Sigmoid colon (tissue), 4 donors: ENCODE measurements at regions not wholly inside any gene's neighbourhood (a gene's known extent, or its start where the extent isn't known, plus 50 kb on each side); places are given as distances from the start of the nearest gene placed in this dataset.

ENCODE experiments used
- POLR2AphosphoS5 ChIP-seq, 4 donors: sonication (generic); formaldehyde crosslinking; IDR thresholded peaks; one replicate each; pipeline ENCODE4 v1.6.1; 2017; ENCODE audit warnings: antibody characterized with exemption in 4 of 4
- TF ChIP-seq, protein P1 (sequence below), 4 experiments: fragments of 450-650 bp in 3 of 4; fragments of 200-600 bp in 1 of 4; IDR thresholded peaks; one replicate each; pipeline ENCODE4 v1.5.1; 2016 to 2019; ENCODE audit warnings: antibody characterized with exemption in 4 of 4, mild to moderate bottlenecking in 3 of 4, moderate library complexity in 2 of 4

DNA sequence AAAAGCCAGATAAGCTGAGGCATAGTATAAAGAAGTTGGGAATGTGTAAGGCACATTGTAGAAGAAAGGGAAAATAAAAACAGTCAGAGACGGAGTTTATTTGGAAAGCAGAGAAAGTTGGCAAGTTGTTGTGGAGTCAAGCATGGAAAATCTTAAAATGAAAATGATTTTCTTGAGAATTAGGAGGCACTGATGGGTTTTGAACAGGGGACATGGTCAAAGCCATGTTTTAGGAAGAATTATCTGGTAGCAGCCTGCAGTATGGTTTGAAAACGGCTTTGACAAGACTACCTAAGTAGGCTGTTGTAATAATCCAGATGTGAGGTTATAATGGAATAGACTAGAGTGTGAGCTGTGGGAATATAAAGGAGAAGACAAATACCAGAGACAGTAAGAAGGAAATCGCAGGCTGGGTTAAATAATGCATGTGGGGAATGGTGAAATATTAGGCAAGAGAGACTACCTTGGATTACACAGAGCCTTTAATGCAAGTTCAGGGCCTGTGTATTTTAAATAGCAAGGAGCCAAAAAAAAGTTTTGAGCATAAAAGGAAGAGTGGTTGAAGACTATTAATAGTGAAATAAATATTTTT, 130.4 kb upstream of the MEOX2 start:
- TF ChIP-seq, protein P1, sequence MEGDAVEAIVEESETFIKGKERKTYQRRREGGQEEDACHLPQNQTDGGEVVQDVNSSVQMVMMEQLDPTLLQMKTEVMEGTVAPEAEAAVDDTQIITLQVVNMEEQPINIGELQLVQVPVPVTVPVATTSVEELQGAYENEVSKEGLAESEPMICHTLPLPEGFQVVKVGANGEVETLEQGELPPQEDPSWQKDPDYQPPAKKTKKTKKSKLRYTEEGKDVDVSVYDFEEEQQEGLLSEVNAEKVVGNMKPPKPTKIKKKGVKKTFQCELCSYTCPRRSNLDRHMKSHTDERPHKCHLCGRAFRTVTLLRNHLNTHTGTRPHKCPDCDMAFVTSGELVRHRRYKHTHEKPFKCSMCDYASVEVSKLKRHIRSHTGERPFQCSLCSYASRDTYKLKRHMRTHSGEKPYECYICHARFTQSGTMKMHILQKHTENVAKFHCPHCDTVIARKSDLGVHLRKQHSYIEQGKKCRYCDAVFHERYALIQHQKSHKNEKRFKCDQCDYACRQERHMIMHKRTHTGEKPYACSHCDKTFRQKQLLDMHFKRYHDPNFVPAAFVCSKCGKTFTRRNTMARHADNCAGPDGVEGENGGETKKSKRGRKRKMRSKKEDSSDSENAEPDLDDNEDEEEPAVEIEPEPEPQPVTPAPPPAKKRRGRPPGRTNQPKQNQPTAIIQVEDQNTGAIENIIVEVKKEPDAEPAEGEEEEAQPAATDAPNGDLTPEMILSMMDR (IDR thresholded peaks at IDR 0.05): no peak
- no peak for TF ChIP-seq POLR2AphosphoS5 (IDR thresholded peaks at IDR 0.05)
